HG02852 (cell line): ENCODE measurements at regions not wholly inside any gene's neighbourhood (a gene's known extent, or its start where the extent isn't known, plus 50 kb on each side); places are given as distances from the start of the nearest gene placed in this dataset.
"Not testable (repeated sequence)": the region's sequence is repeated elsewhere in the genome, so short reads cannot be mapped to it uniquely, and the experiment has no call there.

Source experiments
- ATAC-seq: cut with Tn5 transposase; IDR thresholded peaks from one replicate; pipeline ENCODE4 v1.9.1; 2021; ENCODE audit warnings: mild to moderate bottlenecking, moderate library complexity; ENCODE audit not compliant: unreplicated experiment

GRCh38 chr9:117649126-117649525 is 55.1 kb upstream of the TLR4 start:
- ATAC-seq: no peak

- ATAC-seq: no peak
These were observed 59.1 kb upstream of the TLR4 start for GRCh38 chr9:117644932-117645636.

- ATAC-seq: peak; percentile 90
These were observed 59.9 kb upstream of the TLR4 start for GRCh38 chr9:117644133-117644931.

GRCh38 chr9:117643288-117643654 is 60.9 kb upstream of the TLR4 start:
- ATAC-seq: no peak

- not testable (repeated sequence) for ATAC-seq
These were observed 61.5 kb upstream of the TLR4 start for GRCh38 chr9:117642571-117643287.

- no peak for ATAC-seq
These were observed 67.5 kb upstream of the TLR4 start for GRCh38 chr9:117636681-117637080.

- ATAC-seq: no peak
These were observed 79.0 kb upstream of the TLR4 start for GRCh38 chr9:117625154-117625553.

- ATAC-seq: no peak
These were observed 80.1 kb upstream of the TLR4 start for GRCh38 chr9:117624106-117624505.

- ATAC-seq: no peak
These were observed 81.9 kb upstream of the TLR4 start for GRCh38 chr9:117622347-117622746.

- no peak for ATAC-seq
These were observed 87.8 kb upstream of the TLR4 start for GRCh38 chr9:117616431-117616831.

- no peak for ATAC-seq
These were observed 91.9 kb upstream of the TLR4 start for GRCh38 chr9:117612317-117612716.

- ATAC-seq: no peak
These were observed 106.2 kb upstream of the TLR4 start for GRCh38 chr9:117597977-117598376.

GRCh38 chr9:117596678-117597077 is 107.5 kb upstream of the TLR4 start:
- ATAC-seq: no peak

GRCh38 chr9:117595650-117596049 is 108.6 kb upstream of the TLR4 start:
- no peak for ATAC-seq

GRCh38 chr9:117587263-117587662 is 116.9 kb upstream of the TLR4 start:
- ATAC-seq: no peak

- ATAC-seq: no peak
These were observed 130.1 kb upstream of the TLR4 start for GRCh38 chr9:117574099-117574498.

- ATAC-seq: no peak
These were observed 139.4 kb upstream of the TLR4 start for GRCh38 chr9:117564839-117565238.

GRCh38 chr9:117561761-117562160 is 142.4 kb upstream of the TLR4 start:
- no peak for ATAC-seq

- ATAC-seq: peak; percentile 87
These were observed 141.2 kb upstream of the ASTN2 start for GRCh38 chr9:117555964-117556629.

GRCh38 chr9:117552811-117553210 is 138.0 kb upstream of the ASTN2 start:
- ATAC-seq: no peak

GRCh38 chr9:117551171-117551570 is 136.3 kb upstream of the ASTN2 start:
- ATAC-seq: no peak
